Astrocyte (in vitro differentiated cells and primary cell): ENCODE measurements at regions not wholly inside any gene's neighbourhood (a gene's known extent, or its start where the extent isn't known, plus 50 kb on each side); places are given as distances from the start of the nearest gene placed in this dataset.

Experiments
- DNase-seq: peaks from one replicate; pipeline ENCODE4 v3.0.0-alpha.2; 2010; ENCODE audit warnings: low read depth
- FAIRE-seq: peaks from 2 replicates; lab custom pipeline; 2011; peaks lifted over from hg19 to GRCh38; lab: Jason Lieb, UNC
- H2AFZ ChIP-seq: 2 replicates; pipeline ENCODE4 v1.6.0; 2012; ENCODE audit warnings: low read depth, low read length, inconsistent platforms
- H3K27ac ChIP-seq: 2 replicates; pipeline ENCODE4 v1.5.1; 2011; ENCODE audit warnings: low read depth, low read length, inconsistent platforms
- H3K27me3 ChIP-seq: 2 replicates; pipeline ENCODE4 v1.6.0; 2011; ENCODE audit warnings: low read length, inconsistent platforms; ENCODE audit not compliant: insufficient read depth
- H3K36me3 ChIP-seq: 2 replicates; pipeline ENCODE4 v1.5.1; 2011; ENCODE audit warnings: low read length, inconsistent platforms; ENCODE audit not compliant: insufficient read depth
- H3K4me1 ChIP-seq: 2 replicates; pipeline ENCODE4 v1.5.1; 2011; ENCODE audit warnings: low read length, inconsistent platforms; ENCODE audit not compliant: insufficient read depth
- H3K4me2 ChIP-seq: 2 replicates; pipeline ENCODE4 v1.6.0; 2012; ENCODE audit warnings: low read length, inconsistent platforms
- H3K4me3 ChIP-seq: 2 replicates; pipeline ENCODE4 v1.5.1; 2011; ENCODE audit warnings: low read depth, mild to moderate bottlenecking, low read length, inconsistent platforms; ENCODE audit not compliant: insufficient read depth
- H3K79me2 ChIP-seq: 2 replicates; pipeline ENCODE4 v1.6.0; 2012; ENCODE audit warnings: mild to moderate bottlenecking, low read length, inconsistent platforms; ENCODE audit not compliant: insufficient read depth
- H3K9ac ChIP-seq: 2 replicates; pipeline ENCODE4 v1.6.0; 2012; ENCODE audit warnings: mild to moderate bottlenecking, low read length, inconsistent platforms
- H3K9me3 ChIP-seq: 2 replicates; pipeline ENCODE4 v1.5.1; 2012; ENCODE audit warnings: low read depth, mild to moderate bottlenecking, low read length, inconsistent platforms; ENCODE audit not compliant: insufficient read depth
- H4K20me1 ChIP-seq: 2 replicates; pipeline ENCODE4 v1.6.0; 2012; ENCODE audit warnings: low read length, inconsistent platforms; ENCODE audit not compliant: insufficient read depth
- H3K27ac Mint-ChIP-seq: one replicate; pipeline ENCODE4 v1.8.0; 2021; ENCODE audit warnings: mild to moderate bottlenecking, mixed read lengths; ENCODE audit not compliant: unreplicated experiment
- H3K27me3 Mint-ChIP-seq: one replicate; pipeline ENCODE4 v1.8.0; 2021; ENCODE audit warnings: low read depth, mixed read lengths; ENCODE audit not compliant: unreplicated experiment
- H3K36me3 Mint-ChIP-seq: one replicate; pipeline ENCODE4 v1.8.0; 2021; ENCODE audit warnings: low read depth, mixed read lengths; ENCODE audit not compliant: unreplicated experiment
- H3K4me1 Mint-ChIP-seq: one replicate; pipeline ENCODE4 v1.8.0; 2021; ENCODE audit warnings: low read depth, mixed read lengths; ENCODE audit not compliant: unreplicated experiment
- H3K4me3 Mint-ChIP-seq: one replicate; pipeline ENCODE4 v1.8.0; 2021; ENCODE audit warnings: mild to moderate bottlenecking, moderate library complexity, mixed read lengths; ENCODE audit not compliant: unreplicated experiment
- H3K9me3 Mint-ChIP-seq: one replicate; pipeline ENCODE4 v1.8.0; 2021; ENCODE audit warnings: mild to moderate bottlenecking, mixed read lengths; ENCODE audit not compliant: unreplicated experiment
- EZH2 ChIP-seq: IDR thresholded peaks from 2 replicates; pipeline ENCODE4 v1.6.1; 2012; ENCODE audit warnings: mild to moderate bottlenecking, low read length, inconsistent platforms; ENCODE audit not compliant: insufficient read depth
- TF ChIP-seq, protein P1 (sequence below): IDR thresholded peaks from 2 replicates; pipeline ENCODE4 v1.5.1; 2011; ENCODE audit warnings: low read depth, mild to moderate bottlenecking, inconsistent platforms, low read length, moderate library complexity; ENCODE audit not compliant: insufficient read depth

DNA sequence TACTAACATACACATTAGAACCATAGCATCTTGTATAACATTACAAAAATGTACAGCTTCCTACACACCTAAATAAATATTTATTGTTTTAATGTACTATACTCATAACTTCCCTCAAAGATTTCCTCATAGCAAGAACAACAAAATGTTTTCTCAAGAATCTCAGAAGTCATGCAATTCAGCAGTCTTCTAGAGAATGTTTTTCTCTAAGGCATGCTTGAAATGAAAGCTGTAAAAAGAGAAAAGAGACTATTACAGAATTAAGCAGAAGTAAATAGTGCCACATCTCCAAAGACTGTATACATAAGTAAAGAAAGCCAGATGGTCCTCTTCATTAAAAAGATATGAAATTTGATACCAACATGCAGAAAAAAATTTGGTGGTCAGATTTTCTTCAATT lies 672.2 kb downstream of the EPM2A start:
- Histone ChIP-seq H3K79me2 (no peaks in the 10 kb centered on the region), H3K4me3 (no peak overlapping the region), H2AFZ (no peak overlapping the region), H3K4me2 (no peak overlapping the region), H3K36me3 (no peaks in the 10 kb centered on the region), H3K4me1 (no peaks in the 10 kb centered on the region), H3K27ac (no peak overlapping the region), H4K20me1 (no peaks in the 10 kb centered on the region), H3K27me3 (no peaks in the 10 kb centered on the region), H3K9me3 (no peaks in the 10 kb centered on the region), H3K9ac (no peak overlapping the region)
- Mint-ChIP-seq H3K27me3 (peaks cover 3% of the 10 kb centered on the region), H3K9me3 (no peaks in the 10 kb centered on the region), H3K4me3 (no peak overlapping the region), H3K36me3 (no peaks in the 10 kb centered on the region), H3K27ac (no peak overlapping the region), H3K4me1 (peaks cover 3% of the 10 kb centered on the region)
- no peak for DNase-seq
- FAIRE-seq: no peak
- TF ChIP-seq, protein P1, sequence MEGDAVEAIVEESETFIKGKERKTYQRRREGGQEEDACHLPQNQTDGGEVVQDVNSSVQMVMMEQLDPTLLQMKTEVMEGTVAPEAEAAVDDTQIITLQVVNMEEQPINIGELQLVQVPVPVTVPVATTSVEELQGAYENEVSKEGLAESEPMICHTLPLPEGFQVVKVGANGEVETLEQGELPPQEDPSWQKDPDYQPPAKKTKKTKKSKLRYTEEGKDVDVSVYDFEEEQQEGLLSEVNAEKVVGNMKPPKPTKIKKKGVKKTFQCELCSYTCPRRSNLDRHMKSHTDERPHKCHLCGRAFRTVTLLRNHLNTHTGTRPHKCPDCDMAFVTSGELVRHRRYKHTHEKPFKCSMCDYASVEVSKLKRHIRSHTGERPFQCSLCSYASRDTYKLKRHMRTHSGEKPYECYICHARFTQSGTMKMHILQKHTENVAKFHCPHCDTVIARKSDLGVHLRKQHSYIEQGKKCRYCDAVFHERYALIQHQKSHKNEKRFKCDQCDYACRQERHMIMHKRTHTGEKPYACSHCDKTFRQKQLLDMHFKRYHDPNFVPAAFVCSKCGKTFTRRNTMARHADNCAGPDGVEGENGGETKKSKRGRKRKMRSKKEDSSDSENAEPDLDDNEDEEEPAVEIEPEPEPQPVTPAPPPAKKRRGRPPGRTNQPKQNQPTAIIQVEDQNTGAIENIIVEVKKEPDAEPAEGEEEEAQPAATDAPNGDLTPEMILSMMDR: no peak
- no peak for TF ChIP-seq EZH2

DNA sequence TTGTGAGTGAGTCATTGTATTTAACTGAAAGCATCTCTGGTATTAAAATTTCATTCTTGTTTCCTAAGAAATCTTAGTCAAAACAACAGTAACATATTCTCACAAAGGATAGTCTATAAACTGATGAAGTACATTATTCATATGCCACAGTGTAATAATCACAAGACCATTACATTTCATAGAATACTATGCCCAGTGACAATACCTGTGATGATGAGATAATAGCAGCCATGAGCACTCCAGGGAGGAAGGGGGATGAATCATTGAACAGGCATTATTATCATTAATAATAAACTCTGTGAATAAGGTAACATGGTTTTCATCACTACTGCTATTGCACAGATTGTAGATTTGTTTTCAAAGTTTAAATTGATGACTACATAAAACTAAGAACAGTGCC lies 667.9 kb downstream of the EPM2A start:
- no peak overlapping the region for H2AFZ ChIP-seq
- peak; percentile 34 for FAIRE-seq
- H3K4me3 ChIP-seq: no peak overlapping the region
- no peaks in the 10 kb centered on the region for H3K36me3 Mint-ChIP-seq
- no peaks in the 10 kb centered on the region for H3K79me2 ChIP-seq
- H3K4me2 ChIP-seq: no peak overlapping the region
- no peak overlapping the region for H3K27ac Mint-ChIP-seq
- H3K27ac ChIP-seq: no peak overlapping the region
- no peak overlapping the region for H3K4me3 Mint-ChIP-seq
- no peaks in the 10 kb centered on the region for H3K36me3 ChIP-seq
- TF ChIP-seq, protein P1: no peak
- no peak for TF ChIP-seq EZH2
- peaks cover 3% of the 10 kb centered on the region for H3K9me3 Mint-ChIP-seq
- no peaks in the 10 kb centered on the region for H4K20me1 ChIP-seq
- H3K9me3 ChIP-seq: no peaks in the 10 kb centered on the region
- peaks cover 13% of the 10 kb centered on the region for H3K4me1 ChIP-seq
- H3K9ac ChIP-seq: no peak overlapping the region
- H3K4me1 Mint-ChIP-seq: peaks cover 26% of the 10 kb centered on the region
- DNase-seq: peak; percentile 57
- H3K27me3 Mint-ChIP-seq: no peaks in the 10 kb centered on the region
- H3K27me3 ChIP-seq: no peaks in the 10 kb centered on the region

DNA sequence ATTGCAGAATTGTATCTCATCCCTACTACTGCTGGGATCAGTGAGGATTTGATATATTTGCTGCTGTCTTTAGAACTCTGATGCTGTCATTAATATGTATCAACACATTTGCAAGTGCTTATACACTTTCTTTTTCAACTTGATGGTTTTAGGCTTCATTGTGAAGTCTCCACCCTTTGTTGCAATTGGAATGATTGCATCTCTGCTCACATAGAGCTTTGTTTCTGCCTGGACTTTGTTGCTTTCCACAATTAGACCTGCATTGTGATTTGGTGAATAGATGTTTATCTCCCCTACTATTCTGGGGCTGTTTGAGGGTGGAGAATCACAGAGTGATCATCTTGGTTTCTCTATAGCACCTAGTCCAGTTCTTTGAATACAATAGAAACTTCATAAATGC lies 666.7 kb downstream of the EPM2A start:
- peaks cover 26% of the 10 kb centered on the region for H3K4me1 Mint-ChIP-seq
- Histone ChIP-seq H2AFZ (no peak overlapping the region), H3K27me3 (no peaks in the 10 kb centered on the region)

More for the DNA sequence above, 666.7 kb downstream of the EPM2A start:
- Histone ChIP-seq H3K79me2 (no peaks in the 10 kb centered on the region), H3K9me3 (no peaks in the 10 kb centered on the region), H3K36me3 (no peaks in the 10 kb centered on the region), H4K20me1 (no peaks in the 10 kb centered on the region), H3K4me3 (no peak overlapping the region), H3K4me1 (peaks cover 13% of the 10 kb centered on the region), H3K27ac (no peak overlapping the region), H3K4me2 (no peak overlapping the region), H3K9ac (no peak overlapping the region)
- Mint-ChIP-seq H3K27me3 (no peaks in the 10 kb centered on the region), H3K27ac (no peak overlapping the region), H3K4me3 (no peak overlapping the region), H3K36me3 (no peaks in the 10 kb centered on the region), H3K9me3 (peaks cover 3% of the 10 kb centered on the region)
- FAIRE-seq: no peak
- TF ChIP-seq EZH2: no peak
- TF ChIP-seq, protein P1: no peak
- no peak for DNase-seq
